HCT116 (cell line): ENCODE measurements at regions not wholly inside any gene's neighbourhood (a gene's known extent, or its start where the extent isn't known, plus 50 kb on each side); places are given as distances from the start of the nearest gene placed in this dataset.

Experiments
- ATAC-seq: fragments of 200-7000 bp; cut with Tn5 transposase; 2 replicates; pipeline ENCODE4 v1.9.1; 2020; ENCODE audit warnings: mild to moderate bottlenecking, moderate library complexity
- BruUV-seq: library from RNA; stranded (reverse); fragments of 400-500 nt; replicated peaks from 2 replicates; lab custom pipeline; 2021; lab: Mats Ljungman, UMichigan
- CTCF ChIA-PET: fragments of 300-600 bp; sonication (Branson Sonifier 250); formaldehyde crosslinking; loops from one replicate; lab custom pipeline; 2021; ENCODE audit warnings: antibody characterized with exemption; lab: Charles Lee
- POLR2A ChIA-PET: fragments of 300-600, 350-600 bp; sonication (Branson Sonifier 250); formaldehyde crosslinking; loops from one replicate; lab custom pipeline; 2021; ENCODE audit warnings: antibody characterized with exemption; lab: Charles Lee
- RAD21 ChIA-PET, 2 experiments: fragments of 300-600 bp; sonication (Branson Sonifier 250); formaldehyde crosslinking; loops; one replicate each; lab custom pipeline; 2023; ENCODE audit warnings: low total read pairs in 2 of 2; ENCODE audit not compliant: uncharacterized antibody in 2 of 2, unreplicated experiment in 2 of 2, low non-redundant PET in 1 of 2; lab: Charles Lee
- DNase-seq: peaks from one replicate; pipeline ENCODE4 v3.0.0-alpha.2; 2010; ENCODE audit warnings: low read depth, low spot score
- H2AFZ ChIP-seq: fragments of 200-600 bp; shearing (Covaris generic), sonication (generic); 2 replicates; pipeline ENCODE4 v1.6.1; 2017; ENCODE audit warnings: low read depth, mixed run types, mixed read lengths, antibody characterized with exemption, low read length; ENCODE audit not compliant: poor library complexity, severe bottlenecking
- H3K27ac ChIP-seq: 2 replicates; pipeline ENCODE4 v1.5.1; 2012; ENCODE audit warnings: low read depth, low read length
- H3K27me3 ChIP-seq: fragments of 200-600 bp; sonication (generic); 2 replicates; pipeline ENCODE4 v1.6.1; 2016; ENCODE audit warnings: mixed run types, low read length, mixed read lengths; ENCODE audit not compliant: insufficient read depth
- H3K36me3 ChIP-seq, 2 experiments: fragments of 200-500 bp in 1 of 2; fragments of 200-600 bp in 1 of 2; sonication (Bioruptor generic) in 1 of 2; sonication (generic) in 1 of 2; 2 replicates each; pipeline versions ENCODE4 v1.5.1 to v1.6.1; 2014 to 2016; ENCODE audit warnings: low read length in 2 of 2, inconsistent platforms in 1 of 2, mixed read lengths in 1 of 2, mixed run types in 1 of 2; ENCODE audit not compliant: insufficient read depth in 2 of 2, control insufficient read depth in 1 of 2
- H3K4me1 ChIP-seq, 2 experiments: fragments of 200-600 bp in 1 of 2; sonication (generic) in 1 of 2; 2 replicates each; pipeline versions ENCODE4 v1.5.1 to v1.6.1; 2012 to 2017; ENCODE audit warnings: low read length in 2 of 2, inconsistent platforms in 1 of 2, mild to moderate bottlenecking in 1 of 2, mixed read lengths in 1 of 2, mixed run types in 1 of 2, moderate library complexity in 1 of 2; ENCODE audit not compliant: insufficient read depth in 2 of 2, control insufficient read depth in 1 of 2
- H3K4me2 ChIP-seq: fragments of 200-600 bp; sonication (generic); 2 replicates; pipeline ENCODE4 v1.6.1; 2017; ENCODE audit warnings: mixed run types, low read length, mixed read lengths
- H3K4me3 ChIP-seq, 2 experiments: fragments of 200-600 bp in 1 of 2; sonication (generic) in 1 of 2; replicated peaks in 1 of 2; 2 replicates each; pipeline ENCODE4 v1.5.1; 2011 to 2016; ENCODE audit warnings: low read length in 2 of 2, control low read depth in 1 of 2, low read depth in 1 of 2, mild to moderate bottlenecking in 1 of 2, mixed read lengths in 1 of 2, mixed run types in 1 of 2
- H3K79me2 ChIP-seq: fragments of 200-600 bp; sonication (generic); 2 replicates; pipeline ENCODE4 v1.6.1; 2017; ENCODE audit warnings: mild to moderate bottlenecking, mixed run types, low read length, moderate library complexity, mixed read lengths; ENCODE audit not compliant: insufficient read depth
- H3K9ac ChIP-seq: fragments of 200-600 bp; sonication (generic); 2 replicates; pipeline ENCODE4 v1.6.1; 2016; ENCODE audit warnings: low read length, mixed read lengths
- H3K9me2 ChIP-seq: fragments of 200-600 bp; sonication (generic), shearing (Covaris generic); 2 replicates; pipeline ENCODE4 v1.6.1; 2017; ENCODE audit warnings: mixed run types, mild to moderate bottlenecking, moderate library complexity; ENCODE audit not compliant: insufficient read depth
- H3K9me3 ChIP-seq, 2 experiments: fragments of 200-500 bp in 1 of 2; fragments of 200-600 bp in 1 of 2; sonication (Bioruptor generic) in 1 of 2; sonication (generic) in 1 of 2; 2 replicates each; pipeline ENCODE4 v1.6.1; 2014 to 2017; ENCODE audit warnings: low read length in 2 of 2, mixed read lengths in 2 of 2, inconsistent platforms in 1 of 2, low read depth in 1 of 2, mild to moderate bottlenecking in 1 of 2, mixed run types in 1 of 2, moderate library complexity in 1 of 2; ENCODE audit not compliant: control insufficient read depth in 1 of 2, insufficient read depth in 1 of 2
- H4K20me1 ChIP-seq: fragments of 200-600 bp; sonication (generic), shearing (Covaris generic); 2 replicates; pipeline ENCODE4 v1.6.1; 2017; ENCODE audit warnings: mixed run types, mild to moderate bottlenecking, moderate library complexity; ENCODE audit not compliant: insufficient read depth
- CEBPB ChIP-seq: IDR thresholded peaks from 2 replicates; pipeline ENCODE4 v1.6.1; 2012; ENCODE audit warnings: low read depth
- MAX ChIP-seq: IDR thresholded peaks from 2 replicates; pipeline ENCODE4 v1.6.1; 2012
- POLR2A ChIP-seq: IDR thresholded peaks from 2 replicates; pipeline ENCODE4 v1.7.0; 2011; ENCODE audit warnings: borderline replicate concordance; ENCODE audit not compliant: insufficient read depth, insufficient read length; ENCODE audit errors: extremely low read depth
- POLR2AphosphoS5 ChIP-seq: IDR thresholded peaks from 2 replicates; pipeline ENCODE4 v1.6.1; 2011; ENCODE audit warnings: mild to moderate bottlenecking, low read depth, low read length, moderate library complexity
- REST ChIP-seq: IDR thresholded peaks from 2 replicates; pipeline ENCODE4 v1.6.1; 2012; ENCODE audit warnings: low read depth
- SIN3A ChIP-seq: IDR thresholded peaks from 2 replicates; pipeline ENCODE4 v1.6.1; 2012; ENCODE audit warnings: low read depth
- SRF ChIP-seq: IDR thresholded peaks from 2 replicates; pipeline ENCODE4 v1.6.1; 2012; ENCODE audit warnings: low read depth
- YY1 ChIP-seq: IDR thresholded peaks from 2 replicates; pipeline ENCODE4 v1.6.1; 2011; ENCODE audit warnings: low read length, low read depth, moderate library complexity, mild to moderate bottlenecking; ENCODE audit not compliant: insufficient replicate concordance; ENCODE audit errors: extremely low read depth
- ZBTB33 ChIP-seq: IDR thresholded peaks from 2 replicates; pipeline ENCODE4 v1.6.1; 2011; ENCODE audit warnings: mild to moderate bottlenecking, low read length, moderate library complexity; ENCODE audit not compliant: insufficient replicate concordance; ENCODE audit errors: extremely low read depth
- ZFX ChIP-seq: fragments of 450-650 bp; IDR thresholded peaks from 2 replicates; pipeline ENCODE4 v1.6.1; 2017
- ZNF274 ChIP-seq: fragments of 200-500 bp; sonication (Bioruptor generic); IDR thresholded peaks from 2 replicates; pipeline ENCODE4 v1.6.1; 2014; ENCODE audit warnings: mild to moderate bottlenecking, low read depth, low read length, inconsistent platforms
- intact Hi-C: fragments of 100-400 bp; cut with micrococcal nuclease; formaldehyde crosslinking; loops from 2 replicates; pipeline ENCODE4 v1.10.0; 2022
- TF ChIP-seq, protein P1 (sequence below), 3 experiments: fragments of 200-600 bp in 1 of 3; sonication (generic) in 1 of 3; IDR thresholded peaks in 2 of 3; conservative IDR thresholded peaks in 1 of 3; 2 replicates each; pipeline ENCODE4 v1.5.1; 2012 to 2017; ENCODE audit warnings: low read depth in 2 of 3, low read length in 2 of 3, antibody characterized with exemption in 1 of 3, borderline replicate concordance in 1 of 3, control low read depth in 1 of 3, mild to moderate bottlenecking in 1 of 3, mixed read lengths in 1 of 3, mixed run types in 1 of 3, moderate library complexity in 1 of 3; ENCODE audit not compliant: insufficient read depth in 1 of 3
- TF ChIP-seq, protein P2 (sequence below): IDR thresholded peaks from 2 replicates; pipeline ENCODE4 v1.6.1; 2012

- Histone ChIP-seq H3K4me2 (no peak overlapping the region), H3K4me3 (no peak overlapping the region), H3K79me2 (no peaks in the 10 kb centered on the region), H3K27ac (no peak overlapping the region), H3K4me1 (no peaks in the 10 kb centered on the region), H3K9me2 (no peaks in the 10 kb centered on the region), H2AFZ (no peak overlapping the region), H3K9ac (no peak overlapping the region), H3K36me3 (no peaks in the 10 kb centered on the region), H3K27me3 (no peaks in the 10 kb centered on the region), H4K20me1 (no peaks in the 10 kb centered on the region), H3K9me3 (no peaks in the 10 kb centered on the region)
- ChIA-PET POLR2A (no interaction called here), CTCF (no interaction called here), RAD21 (no interaction called here)
- TF ChIP-seq YY1 = no peak
- no peak for TF ChIP-seq ZNF274
- no peak for TF ChIP-seq ZBTB33
- no peak for TF ChIP-seq SRF
- no peak for TF ChIP-seq CEBPB
- TF ChIP-seq, protein P1, sequence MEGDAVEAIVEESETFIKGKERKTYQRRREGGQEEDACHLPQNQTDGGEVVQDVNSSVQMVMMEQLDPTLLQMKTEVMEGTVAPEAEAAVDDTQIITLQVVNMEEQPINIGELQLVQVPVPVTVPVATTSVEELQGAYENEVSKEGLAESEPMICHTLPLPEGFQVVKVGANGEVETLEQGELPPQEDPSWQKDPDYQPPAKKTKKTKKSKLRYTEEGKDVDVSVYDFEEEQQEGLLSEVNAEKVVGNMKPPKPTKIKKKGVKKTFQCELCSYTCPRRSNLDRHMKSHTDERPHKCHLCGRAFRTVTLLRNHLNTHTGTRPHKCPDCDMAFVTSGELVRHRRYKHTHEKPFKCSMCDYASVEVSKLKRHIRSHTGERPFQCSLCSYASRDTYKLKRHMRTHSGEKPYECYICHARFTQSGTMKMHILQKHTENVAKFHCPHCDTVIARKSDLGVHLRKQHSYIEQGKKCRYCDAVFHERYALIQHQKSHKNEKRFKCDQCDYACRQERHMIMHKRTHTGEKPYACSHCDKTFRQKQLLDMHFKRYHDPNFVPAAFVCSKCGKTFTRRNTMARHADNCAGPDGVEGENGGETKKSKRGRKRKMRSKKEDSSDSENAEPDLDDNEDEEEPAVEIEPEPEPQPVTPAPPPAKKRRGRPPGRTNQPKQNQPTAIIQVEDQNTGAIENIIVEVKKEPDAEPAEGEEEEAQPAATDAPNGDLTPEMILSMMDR (IDR thresholded peaks at IDR 0.05 in 2 of 3, conservative IDR thresholded peaks at IDR 0.05 in 1 of 3; ENCODE audit: borderline replicate concordance in 1 of 3, insufficient read depth in 1 of 3, low read depth in 2 of 3, low read length in 2 of 3) = no peak
- no peak for TF ChIP-seq REST
- TF ChIP-seq, protein P2, sequence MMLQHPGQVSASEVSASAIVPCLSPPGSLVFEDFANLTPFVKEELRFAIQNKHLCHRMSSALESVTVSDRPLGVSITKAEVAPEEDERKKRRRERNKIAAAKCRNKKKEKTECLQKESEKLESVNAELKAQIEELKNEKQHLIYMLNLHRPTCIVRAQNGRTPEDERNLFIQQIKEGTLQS = no peak
- no peak for TF ChIP-seq ZFX
- no peak for TF ChIP-seq POLR2A
- no peak for TF ChIP-seq POLR2AphosphoS5
- no peak for TF ChIP-seq SIN3A
- TF ChIP-seq MAX = no peak
- no TSS peak for BruUV-seq
- intact Hi-C loops = no loop called here
- no peak for DNase-seq
- ATAC-seq = no peak
Observed at GRCh38 chr11:92580908-92581307, 356.3 kb downstream of the FAT3 start.
